ENCODE measurements at regions not wholly inside any gene's neighbourhood (a gene's known extent, or its start where the extent isn't known, plus 50 kb on each side); places are given as distances from the start of the nearest gene placed in this dataset.
"Not testable (repeated sequence)": the region's sequence is repeated elsewhere in the genome, so short reads cannot be mapped to it uniquely, and the experiment has no call there.

DNA sequence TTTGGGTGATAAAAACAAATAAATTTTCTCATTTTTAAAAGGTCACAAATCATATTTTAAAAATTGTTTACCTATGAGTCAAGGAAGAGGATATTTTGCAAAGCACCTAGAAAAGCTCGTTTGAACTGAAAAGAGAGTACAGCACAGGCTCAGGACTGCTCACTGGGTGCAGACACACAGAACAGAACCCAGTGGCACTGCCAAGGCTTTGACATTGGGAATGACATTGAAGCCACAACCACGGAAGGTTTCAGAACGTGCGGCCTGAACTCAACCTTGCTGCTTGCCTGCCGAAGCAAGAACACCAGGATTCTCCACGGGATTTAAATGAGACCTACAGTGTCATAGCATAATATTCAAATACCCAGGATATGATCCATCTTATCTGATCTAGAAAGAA, 597.1 kb upstream of the B3GAT1 start:
- DNase-seq, result no peak

DNA sequence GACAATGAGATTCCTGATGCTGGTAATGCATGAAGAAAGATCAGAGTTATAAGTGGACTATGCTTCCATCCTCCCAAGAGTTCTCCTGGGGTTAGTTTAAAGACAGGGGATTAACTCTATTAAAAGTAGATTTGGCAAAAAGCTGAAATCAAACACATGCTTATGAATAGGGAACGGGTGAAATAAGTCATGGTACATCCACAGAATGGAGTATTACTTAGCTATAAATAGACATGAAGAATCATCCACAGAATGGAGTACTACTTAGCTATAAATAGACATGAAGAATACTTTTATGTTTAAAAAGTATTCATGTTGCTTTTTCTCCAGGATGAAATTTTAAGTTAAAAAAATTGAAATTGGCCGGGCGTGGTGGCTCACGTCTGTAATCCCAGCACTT, 596.4 kb upstream of the B3GAT1 start:
- no peak for DNase-seq

DNA sequence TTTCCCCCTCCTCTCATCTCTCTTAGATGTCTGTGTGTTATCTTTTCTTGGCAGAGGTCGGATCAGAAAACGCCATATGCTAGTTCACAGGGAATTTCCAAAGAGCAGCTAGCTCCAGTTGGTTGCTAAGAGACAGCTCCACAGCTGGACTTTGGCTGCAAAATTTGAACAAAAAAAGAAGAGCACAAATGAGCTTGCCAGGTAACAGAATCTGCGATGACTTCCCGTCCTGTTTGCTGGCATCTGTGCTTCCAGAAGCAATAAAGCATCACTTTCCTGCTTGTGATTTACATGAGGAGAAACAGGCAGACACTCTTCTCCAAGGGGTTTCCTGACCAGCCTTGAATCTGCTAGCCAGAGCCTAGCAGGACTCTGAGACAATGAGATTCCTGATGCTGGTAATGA, 596.0 kb upstream of the B3GAT1 start:
- no peak for DNase-seq

DNA sequence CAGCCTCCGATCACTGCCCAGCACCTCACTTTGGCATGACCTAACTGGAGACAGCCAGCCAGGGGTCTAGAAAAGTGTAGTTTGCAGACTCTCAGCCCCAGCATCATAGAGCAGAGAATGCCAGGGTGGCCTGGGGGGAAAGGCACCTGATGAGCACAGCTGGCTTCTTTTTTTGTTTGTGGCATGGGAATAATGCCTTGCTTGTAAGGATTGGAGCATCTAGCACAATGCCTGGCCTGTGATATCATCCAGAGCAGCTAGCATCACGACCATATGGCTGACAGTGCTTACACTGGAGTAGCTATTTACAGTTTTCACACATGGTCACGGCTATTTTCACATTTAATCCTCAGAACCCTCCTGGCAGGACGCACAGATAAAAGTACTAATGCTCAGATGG, 594.8 kb upstream of the B3GAT1 start:
- no peak for DNase-seq

DNA sequence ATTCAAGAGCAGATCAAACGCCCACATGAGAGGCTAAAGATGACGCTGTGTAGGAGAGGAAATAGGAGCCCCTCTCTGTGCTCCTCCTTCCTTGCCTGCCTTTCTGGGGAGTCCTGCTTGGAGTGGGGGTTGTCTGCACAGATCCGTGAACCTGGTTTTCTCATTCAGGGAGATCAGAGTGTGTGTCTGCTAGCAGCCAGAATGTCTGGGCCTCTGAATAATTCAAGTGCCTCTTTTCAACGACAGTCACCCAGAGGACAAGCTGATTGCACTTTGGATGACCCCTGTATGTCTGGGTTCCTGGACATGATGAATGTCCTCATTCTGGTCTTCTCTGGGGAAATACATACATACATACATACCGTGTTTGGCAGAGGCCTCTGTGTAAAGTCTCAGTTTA, 592.5 kb upstream of the B3GAT1 start:
- no peak for DNase-seq

DNA sequence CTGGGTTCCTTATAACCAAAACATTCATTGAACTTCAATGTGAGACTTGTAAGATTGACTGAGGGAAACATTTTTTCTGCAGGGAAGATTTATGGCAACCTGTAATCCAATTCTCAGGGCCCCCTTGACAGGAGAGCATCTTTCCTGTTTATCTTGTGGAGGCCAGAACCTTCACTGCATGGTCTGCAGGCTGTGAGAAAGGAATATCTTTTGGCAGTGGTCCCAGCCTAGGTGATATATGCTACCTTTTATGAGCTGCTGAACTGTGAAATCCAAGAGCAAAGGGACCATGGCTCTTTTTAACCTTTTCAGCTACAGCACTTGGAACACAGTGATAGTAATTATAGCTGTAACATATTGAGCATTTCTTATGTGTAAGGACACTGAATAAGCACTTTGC, 590.2 kb upstream of the B3GAT1 start:
- no peak for DNase-seq

DNA sequence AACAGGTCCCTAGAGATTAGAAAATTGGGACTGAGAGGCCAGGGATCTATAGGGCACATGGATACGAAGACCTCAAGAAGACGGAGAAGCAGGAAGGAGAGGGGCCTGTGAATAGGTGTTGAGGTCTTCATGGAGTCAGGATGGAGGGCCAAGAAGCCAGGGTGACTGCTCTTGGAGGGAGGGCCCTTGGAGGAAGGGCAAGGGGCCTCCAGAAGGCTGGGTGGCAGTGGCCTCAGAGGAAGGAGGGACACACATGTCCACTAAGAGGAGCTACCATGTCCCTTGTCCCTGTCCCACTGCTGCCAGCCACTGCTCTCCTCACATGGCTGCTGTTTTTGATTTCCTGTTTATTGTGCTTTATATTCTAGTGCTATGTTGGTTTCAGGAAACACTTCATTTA, 589.5 kb upstream of the B3GAT1 start:
- DNase-seq, result no peak

DNA sequence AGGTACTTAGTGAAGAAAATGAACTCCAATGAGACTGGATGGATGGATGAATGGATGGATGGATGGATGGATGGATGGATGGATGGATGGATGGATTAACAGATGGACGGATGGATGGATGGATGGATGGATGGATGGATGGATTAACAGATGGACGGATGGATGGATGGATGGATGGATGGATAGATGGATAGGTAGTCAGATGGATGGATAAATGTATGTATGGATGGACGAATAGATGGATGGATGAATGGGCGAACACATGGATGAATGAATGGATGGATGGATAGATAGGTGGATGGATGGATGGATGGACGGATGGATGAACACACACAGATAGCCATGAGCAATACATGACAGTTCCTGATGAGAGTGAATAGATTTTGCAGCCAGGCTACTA, 589.0 kb upstream of the B3GAT1 start:
- DNase-seq, result not testable (repeated sequence)

DNA sequence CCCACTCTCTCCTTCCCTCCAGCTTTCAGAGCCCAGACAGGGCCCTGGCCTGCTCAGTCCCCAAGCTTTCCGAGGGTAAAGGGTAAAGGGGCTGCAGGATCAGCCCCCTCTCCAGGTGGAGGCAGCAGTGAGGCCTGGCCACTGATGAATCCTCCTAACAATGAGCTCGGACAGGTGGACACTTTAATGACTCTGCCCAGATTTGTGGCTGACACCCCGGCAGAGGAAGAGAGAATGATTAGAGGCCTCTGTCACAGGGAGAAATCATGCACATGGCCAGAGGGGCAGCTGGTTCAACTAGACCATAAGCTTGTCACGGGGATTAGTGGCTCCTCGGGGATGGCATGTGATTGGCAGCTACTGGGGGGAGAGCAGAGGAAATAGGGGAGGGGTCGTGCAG, 587.5 kb upstream of the B3GAT1 start:
- no peak for DNase-seq

DNA sequence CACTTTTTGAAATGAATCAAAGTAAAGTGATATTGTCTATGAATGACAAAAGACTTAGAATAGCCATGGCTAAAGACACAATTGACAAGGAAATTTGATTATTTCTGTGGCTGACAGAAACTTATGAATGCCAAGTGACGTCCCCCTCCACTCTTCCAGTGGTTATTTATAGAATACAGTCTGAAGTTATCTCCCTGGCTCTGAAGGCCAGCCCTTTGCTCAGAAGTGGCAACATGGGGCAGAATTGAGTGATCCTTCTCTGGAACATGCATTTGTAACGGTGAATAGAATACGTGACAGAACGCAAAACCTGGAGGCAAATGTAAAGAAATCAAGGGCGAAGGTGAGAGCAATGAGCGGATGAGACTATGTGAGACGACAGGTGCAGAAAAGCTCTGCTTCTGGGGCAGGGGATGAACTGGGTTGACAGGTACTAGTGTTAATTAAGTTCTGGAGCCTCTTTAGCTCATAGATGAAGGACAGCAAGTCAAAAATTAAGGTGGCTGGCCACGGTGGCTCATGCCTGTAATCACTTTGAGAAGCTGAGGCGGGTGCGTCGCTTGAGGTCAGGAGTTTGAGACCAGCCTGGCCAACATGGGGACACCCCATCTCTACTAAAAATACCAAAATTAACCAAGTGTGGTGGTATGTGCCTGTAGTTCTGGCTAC, 585.7 kb upstream of the B3GAT1 start:
- DNase-seq, result no peak

DNA sequence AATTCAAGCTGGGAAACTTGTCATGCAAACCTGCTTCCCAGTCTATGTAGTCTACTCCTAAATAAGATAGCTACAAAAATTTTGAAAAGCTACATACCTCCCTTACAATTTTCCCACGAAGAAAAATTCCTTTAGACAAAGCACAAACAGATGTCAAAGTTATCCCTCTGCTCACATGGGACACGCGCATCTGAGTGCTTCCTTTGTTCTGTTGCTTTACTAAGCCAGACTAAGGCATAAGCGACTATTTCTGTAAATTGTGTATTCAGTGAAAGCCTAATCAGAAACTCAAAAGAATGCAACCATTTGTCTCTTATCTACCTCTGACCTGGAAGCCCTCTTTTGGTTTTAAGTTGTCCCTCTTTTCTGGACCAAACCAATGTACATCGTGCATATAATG, 583.7 kb upstream of the B3GAT1 start:
- DNase-seq, result no peak

DNA sequence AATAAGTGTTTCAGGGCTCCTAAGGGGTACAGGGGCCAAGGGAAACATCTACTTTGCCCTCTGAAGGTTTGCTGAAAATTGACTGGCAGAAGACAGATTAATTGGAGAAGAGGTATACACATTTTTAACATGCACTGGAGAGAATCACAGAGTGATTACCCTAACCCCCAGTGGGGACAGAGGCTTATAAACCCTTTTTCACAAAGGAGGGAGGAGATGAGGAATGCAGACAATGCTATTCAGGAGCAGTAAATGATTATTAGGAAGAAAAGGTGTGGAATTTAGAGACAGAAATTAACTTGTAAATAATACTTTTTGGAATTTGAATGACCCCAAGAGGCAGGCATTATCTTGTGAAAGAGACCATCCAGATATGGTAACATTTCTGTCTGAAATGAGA, 582.4 kb upstream of the B3GAT1 start:
- no peak for DNase-seq

DNA sequence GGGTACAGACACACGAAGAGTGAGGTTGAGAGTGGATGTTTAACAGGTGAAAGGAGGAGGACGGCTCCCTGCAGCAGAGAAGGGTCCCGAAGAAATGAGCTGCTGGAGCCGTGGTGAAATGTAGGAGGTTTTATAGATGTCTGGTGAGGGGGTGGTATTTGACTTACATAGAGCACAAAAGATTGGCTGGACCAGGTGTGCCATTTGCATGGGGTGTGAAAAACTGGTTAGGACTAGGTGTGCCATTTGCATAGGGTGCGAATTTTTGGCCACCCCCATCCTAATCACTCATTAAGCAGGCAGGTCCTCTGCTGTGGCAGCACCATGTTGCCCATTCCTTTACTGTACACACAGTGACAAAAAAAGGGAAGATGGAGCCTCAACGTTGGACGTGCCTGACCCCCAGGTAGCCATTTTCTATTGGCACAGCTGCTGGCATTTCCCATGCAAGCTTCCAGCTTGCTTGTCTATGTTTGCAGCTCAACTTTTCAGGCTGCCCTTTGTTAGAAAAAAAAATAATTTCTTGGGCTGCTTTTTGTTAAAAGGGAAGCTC, 581.7 kb upstream of the B3GAT1 start:
- DNase-seq, result no peak

DNA sequence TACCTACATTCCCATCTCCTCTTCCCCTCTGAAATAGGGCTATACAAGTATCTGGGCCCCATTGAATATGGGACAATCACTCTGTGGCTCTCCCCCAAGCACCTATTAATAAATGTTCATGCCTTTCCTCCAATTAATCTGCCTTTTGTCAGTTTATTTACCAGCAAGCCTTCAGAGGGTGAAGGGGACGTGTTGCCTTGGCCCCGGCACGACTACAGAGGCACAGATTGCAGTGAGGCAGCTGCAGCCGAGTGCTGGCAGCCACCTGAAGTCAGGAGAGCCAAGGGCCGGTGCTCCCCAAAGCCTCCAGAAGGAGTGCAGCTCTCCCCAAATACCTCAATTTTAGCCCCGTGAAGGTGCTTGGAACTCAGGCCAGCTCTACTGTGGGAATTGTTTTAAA, 580.9 kb upstream of the B3GAT1 start:
- no peak for DNase-seq

DNA sequence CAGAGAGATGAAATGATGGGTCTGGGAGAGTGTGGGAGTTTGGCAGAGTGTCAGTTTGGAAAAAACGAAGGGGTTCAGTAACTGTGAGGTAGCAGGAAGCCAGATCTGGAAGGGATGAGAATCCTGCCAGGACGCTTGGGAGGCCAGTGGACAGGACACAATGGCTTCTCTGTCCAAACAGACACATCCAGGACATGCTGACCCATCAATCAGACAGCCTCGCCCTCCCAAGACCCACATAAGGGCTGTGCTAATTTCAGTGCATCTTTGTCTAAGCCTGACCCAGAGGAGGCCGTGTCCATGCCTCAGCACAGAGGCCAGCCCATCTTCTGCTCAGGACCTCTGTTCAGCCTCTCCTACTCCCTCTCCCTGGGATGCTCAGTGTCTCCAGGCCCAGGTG, 576.5 kb upstream of the B3GAT1 start:
- no peak for DNase-seq

DNA sequence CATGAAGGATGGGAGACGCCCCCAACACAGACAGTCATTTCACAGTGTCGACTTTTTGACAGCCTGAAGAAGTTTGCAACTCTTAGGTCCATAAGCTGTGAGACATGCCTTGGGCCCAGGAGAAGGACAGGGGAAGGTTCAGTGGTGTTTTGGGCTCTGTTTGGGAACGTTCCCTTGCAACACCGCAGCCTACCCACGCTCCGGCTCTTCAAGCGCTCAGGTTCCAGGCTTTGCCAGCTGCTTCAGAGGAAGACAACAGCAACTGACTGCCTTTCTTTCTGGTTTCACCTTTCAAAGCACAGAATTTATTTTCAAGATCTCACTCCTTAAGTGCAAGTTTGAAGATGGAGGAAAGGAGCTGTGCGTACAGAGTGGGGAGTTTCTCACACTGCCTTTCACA, 575.8 kb upstream of the B3GAT1 start:
- DNase-seq, result no peak

DNA sequence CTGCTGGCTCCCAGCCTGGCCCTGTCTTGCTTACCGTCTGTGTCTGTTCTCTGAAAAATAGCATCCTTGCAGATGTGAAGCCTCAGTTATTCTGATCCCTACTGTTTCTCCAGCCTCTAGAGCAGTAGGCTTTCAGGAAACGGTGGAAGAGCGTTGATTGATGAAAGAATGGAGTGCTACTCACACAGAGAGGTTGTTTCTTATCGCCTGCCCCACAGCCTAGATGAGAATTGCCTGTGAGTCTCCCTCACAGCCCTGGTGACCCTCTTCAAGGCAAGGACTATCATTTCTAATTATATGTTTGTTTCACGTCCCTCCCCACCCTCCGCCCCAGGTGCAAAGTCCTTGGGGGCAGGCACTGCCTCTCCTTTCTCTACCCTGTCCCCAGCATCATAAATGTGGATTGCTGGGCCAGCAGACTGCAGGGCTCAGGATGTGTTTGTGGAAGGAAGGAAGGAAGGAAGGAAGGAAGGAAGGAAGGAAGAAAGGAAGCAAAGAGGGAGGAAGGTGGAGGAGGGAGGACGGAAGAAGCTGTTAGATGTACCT, 575.3 kb upstream of the B3GAT1 start:
- no peak for DNase-seq

DNA sequence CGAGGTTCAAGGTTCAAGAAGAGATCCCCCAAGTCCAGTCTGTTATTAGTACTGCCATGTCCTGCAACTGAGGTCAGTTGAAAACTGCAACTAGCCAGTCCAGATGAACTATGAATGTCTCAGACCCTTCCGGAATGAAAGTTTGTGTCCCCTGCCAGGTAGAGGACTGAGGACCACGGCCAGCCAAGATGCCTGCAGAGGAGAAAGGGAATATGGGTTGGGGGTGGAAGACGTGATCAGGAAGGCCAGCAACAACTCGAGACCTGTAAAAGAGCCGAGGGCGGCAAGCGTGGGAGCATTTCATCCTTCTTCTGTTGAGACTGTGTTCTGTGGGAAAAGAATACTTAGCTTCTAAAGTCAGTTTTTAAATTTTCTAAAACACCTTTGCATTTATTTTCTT, 572.4 kb upstream of the B3GAT1 start:
- no peak for DNase-seq

DNA sequence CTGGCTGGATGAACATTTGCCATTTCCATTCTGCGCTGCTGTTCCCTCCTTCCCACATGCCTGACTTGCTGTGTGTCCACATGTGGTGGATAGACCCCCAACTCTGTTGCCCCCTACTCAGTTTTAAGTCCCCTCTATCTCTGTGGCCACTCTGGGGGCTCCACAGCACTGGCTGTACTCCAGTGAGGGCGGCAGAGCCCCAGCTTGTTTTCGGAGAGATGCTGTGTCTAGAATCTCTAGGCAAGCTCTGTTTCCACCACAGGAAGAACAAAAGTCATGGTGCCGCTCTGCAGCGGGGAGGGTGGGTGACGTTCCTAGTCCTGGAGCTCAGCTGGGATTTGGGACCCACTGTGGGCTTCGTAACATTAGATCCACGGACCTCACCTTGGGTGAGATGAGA, 570.4 kb upstream of the B3GAT1 start:
- not testable (repeated sequence) for DNase-seq

DNA sequence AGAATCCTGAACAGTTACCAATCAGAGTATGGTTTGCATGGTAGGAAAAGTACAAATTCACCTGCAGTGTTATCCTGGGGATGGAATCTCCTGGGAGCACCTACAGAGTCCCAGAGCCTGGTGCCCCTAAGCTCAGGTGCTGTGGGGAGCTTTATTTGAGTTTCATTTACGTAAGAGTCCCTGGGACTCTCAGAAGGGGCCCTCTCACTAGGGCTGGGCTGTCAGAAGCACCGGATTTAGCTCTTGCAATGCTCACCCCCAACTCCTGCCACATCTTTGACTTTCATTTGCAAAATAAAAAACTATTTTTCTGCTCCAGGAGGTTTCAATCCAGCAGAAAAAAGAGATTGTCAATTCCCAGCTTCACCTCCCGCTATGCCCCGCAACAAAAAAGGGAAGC, 569.8 kb upstream of the B3GAT1 start:
- DNase-seq, result no peak

DNA sequence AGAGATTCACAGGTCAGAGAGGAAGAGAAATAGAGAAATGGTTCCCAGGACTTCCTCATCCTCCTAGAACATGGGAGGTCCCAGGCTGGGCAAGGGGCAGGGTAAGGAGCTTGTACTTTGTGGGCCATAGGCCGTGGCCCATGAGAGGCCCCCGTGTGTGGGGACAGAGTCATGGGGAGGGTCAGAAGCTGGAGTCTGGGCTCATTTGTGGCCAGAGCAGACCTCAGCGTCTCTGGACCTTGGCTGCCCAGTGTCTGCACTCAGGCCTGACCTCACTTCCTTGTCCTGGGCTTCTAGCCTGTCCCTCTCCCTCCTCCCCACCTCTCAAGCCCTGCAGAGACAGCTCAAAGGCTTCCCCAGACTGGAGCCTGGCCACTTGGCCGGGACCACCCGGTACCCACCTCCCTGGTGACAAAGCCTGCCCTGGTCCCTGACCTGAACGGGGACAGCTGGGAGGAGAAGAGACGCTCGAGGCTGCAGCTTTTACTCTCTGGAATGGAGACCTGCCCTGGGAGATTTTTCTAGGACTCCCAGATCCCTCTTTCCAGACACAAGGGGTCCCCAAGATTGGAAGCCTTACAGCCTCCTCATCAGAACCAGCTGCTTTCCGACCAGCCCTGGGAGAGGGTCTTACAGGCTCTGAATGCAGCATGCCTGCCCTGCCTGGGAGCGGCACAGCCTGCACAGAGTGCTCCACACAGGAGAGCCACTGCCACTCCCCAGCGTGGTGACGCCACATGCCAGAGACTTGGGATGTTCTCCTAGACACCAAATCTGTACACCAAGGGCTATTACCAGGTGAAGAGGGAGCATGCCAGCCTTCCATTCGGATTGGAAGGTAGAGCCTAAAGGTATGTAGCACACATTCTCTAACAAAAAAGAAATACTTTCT, 569.0 kb upstream of the B3GAT1 start:
- no peak for DNase-seq

DNA sequence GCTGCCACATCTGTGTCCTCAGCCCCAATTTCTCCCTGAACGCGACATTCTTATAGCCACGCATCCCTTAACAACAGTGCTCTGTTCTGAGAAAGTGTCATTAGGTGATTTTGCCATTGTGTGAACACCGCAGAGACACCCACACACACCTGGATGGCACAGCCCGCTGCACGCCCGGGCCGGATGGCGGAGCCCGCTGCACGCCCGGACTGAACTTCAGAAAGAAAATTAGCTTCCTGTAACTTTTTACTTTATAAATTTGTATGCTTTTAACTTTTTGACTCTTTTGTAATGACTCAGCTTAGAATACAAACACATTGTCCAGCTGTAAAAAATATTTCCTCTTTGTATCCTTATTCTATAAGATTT, 567.0 kb upstream of the B3GAT1 start:
- not testable (repeated sequence) for DNase-seq

DNA sequence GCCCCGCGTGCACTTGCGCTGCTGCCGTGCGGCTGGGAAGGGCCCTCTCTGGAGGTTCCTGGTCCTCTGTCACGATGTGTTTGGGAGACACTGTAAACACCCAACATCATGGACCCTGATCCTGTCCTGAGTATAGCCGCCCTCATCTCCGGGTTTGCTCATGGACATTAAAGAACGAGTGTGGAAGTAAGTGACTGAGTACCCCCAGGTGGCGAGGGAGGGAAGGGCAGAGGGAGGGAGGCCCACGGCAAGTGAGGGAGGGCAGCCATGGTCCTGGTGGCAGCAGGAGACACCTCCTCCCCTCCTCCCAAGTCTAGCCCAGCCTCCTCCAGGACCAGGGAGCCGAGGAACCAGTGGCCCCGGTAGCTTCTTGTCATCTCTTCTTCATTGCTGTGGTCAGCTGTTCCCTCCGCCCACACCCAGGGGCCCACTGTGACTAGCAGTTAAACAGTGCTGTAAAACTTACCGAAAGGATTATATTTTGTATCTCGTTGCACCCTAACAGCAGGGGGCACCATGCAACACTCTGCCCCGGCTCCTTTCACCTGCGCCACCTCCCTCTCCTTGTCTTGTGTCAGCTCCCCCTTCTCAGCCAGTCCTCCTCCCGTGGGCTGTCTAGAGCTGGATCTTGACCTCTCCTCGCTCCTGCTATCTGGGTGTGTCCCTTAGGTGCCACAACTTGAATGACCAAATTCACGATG, 566.5 kb upstream of the B3GAT1 start:
- DNase-seq, result no peak

DNA sequence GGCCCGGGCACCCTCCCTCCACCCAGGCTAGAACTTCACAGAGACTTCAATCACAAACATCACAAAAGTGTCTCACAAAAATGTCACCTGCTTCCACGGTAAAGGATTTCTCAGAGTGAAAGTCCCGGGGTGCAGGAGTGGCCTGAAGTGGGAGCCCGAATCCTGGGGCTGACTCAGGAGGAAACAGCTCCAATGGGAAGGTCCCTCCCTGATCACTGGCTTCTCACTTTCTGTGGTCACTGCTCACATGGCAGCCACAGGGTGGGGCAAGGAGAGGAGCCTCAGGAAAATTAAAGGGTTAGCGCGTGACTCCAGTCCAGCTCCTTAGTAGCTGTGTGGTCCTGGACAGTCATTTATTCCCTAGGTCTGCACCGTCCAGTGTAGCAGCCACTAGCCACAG, 564.5 kb upstream of the B3GAT1 start:
- no peak for DNase-seq
